ENCODE measurements at regions not wholly inside any gene's neighbourhood (a gene's known extent, or its start where the extent isn't known, plus 50 kb on each side); places are given as distances from the start of the nearest gene placed in this dataset.

DNA sequence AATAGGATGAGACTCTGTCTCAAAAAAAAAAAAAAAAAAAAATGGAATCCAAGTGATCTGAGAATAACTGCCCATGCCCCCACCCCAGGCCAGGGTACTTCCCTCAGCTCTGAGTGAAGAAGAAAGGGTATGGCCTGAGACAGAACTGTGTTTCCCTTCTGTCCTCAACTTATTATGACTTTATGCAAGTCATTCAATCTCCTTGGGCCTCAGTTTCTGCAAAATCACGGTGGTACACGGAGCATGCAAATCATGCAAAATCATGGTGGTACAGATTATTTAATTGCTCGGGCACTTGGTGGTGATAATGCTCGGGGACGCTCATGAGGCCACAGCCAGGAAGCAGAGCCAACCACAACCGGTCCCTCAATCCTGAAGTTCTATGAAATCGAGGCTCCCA lies 56.5 kb upstream of the TBX3 start:
- TF ChIP-seq, protein P1, sequence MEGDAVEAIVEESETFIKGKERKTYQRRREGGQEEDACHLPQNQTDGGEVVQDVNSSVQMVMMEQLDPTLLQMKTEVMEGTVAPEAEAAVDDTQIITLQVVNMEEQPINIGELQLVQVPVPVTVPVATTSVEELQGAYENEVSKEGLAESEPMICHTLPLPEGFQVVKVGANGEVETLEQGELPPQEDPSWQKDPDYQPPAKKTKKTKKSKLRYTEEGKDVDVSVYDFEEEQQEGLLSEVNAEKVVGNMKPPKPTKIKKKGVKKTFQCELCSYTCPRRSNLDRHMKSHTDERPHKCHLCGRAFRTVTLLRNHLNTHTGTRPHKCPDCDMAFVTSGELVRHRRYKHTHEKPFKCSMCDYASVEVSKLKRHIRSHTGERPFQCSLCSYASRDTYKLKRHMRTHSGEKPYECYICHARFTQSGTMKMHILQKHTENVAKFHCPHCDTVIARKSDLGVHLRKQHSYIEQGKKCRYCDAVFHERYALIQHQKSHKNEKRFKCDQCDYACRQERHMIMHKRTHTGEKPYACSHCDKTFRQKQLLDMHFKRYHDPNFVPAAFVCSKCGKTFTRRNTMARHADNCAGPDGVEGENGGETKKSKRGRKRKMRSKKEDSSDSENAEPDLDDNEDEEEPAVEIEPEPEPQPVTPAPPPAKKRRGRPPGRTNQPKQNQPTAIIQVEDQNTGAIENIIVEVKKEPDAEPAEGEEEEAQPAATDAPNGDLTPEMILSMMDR (IDR thresholded peaks at IDR 0.05): no peak
- TF ChIP-seq POLR2A (IDR thresholded peaks at IDR 0.05): no peak

All from thyroid gland (tissue), 4 donors.